ENCODE measurements at regions not wholly inside any gene's neighbourhood (a gene's known extent, or its start where the extent isn't known, plus 50 kb on each side); places are given as distances from the start of the nearest gene placed in this dataset.

- no peak for TF ChIP-seq CTCF (IDR thresholded peaks at IDR 0.05; ENCODE audit: extremely low read depth, insufficient read depth, missing control alignments)
- DNase-seq (ENCODE audit: low spot score) = no peak
- in situ Hi-C loops (cut with MboI; ENCODE audit: low pct_unique_long_range_greater_than_20kb, low sequenced_read_pairs, unreplicated experiment) = no loop called here
Observed at GRCh38 chr1:68370101-68370915, 79.4 kb downstream of the RPE65 start.

GRCh38 chr1:68366572-68366971, 83.2 kb downstream of the RPE65 start:
- no peak for DNase-seq (ENCODE audit: low spot score)
- TF ChIP-seq CTCF (IDR thresholded peaks at IDR 0.05; ENCODE audit: extremely low read depth, insufficient read depth, missing control alignments) = no peak
- in situ Hi-C loops (cut with MboI; ENCODE audit: low pct_unique_long_range_greater_than_20kb, low sequenced_read_pairs, unreplicated experiment) = no loop called here

GRCh38 chr1:68365709-68366382, 83.9 kb downstream of the RPE65 start:
- no peak for DNase-seq (ENCODE audit: low spot score)
- in situ Hi-C loops (cut with MboI; ENCODE audit: low pct_unique_long_range_greater_than_20kb, low sequenced_read_pairs, unreplicated experiment) = no loop called here

GRCh38 chr1:68363339-68363738, 86.4 kb downstream of the RPE65 start:
- TF ChIP-seq CTCF (IDR thresholded peaks at IDR 0.05; ENCODE audit: extremely low read depth, insufficient read depth, missing control alignments) = no peak
- in situ Hi-C loops (cut with MboI; ENCODE audit: low pct_unique_long_range_greater_than_20kb, low sequenced_read_pairs, unreplicated experiment) = no loop called here

More at GRCh38 chr1:68365709-68366382, 83.9 kb downstream of the RPE65 start:
- no peak for TF ChIP-seq CTCF (IDR thresholded peaks at IDR 0.05; ENCODE audit: extremely low read depth, insufficient read depth, missing control alignments)

GRCh38 chr1:68361346-68361910, 88.3 kb downstream of the RPE65 start:
- no peak for TF ChIP-seq CTCF (IDR thresholded peaks at IDR 0.05; ENCODE audit: extremely low read depth, insufficient read depth, missing control alignments)
- in situ Hi-C loops (cut with MboI; ENCODE audit: low pct_unique_long_range_greater_than_20kb, low sequenced_read_pairs, unreplicated experiment) = no loop called here

More at GRCh38 chr1:68363339-68363738, 86.4 kb downstream of the RPE65 start:
- DNase-seq (ENCODE audit: low spot score) = no peak

GRCh38 chr1:68359045-68359444, 90.7 kb downstream of the RPE65 start:
- no peak for DNase-seq (ENCODE audit: low spot score)
- no peak for TF ChIP-seq CTCF (IDR thresholded peaks at IDR 0.05; ENCODE audit: extremely low read depth, insufficient read depth, missing control alignments)
- in situ Hi-C loops (cut with MboI; ENCODE audit: low pct_unique_long_range_greater_than_20kb, low sequenced_read_pairs, unreplicated experiment) = no loop called here

More at GRCh38 chr1:68361346-68361910, 88.3 kb downstream of the RPE65 start:
- no peak for DNase-seq (ENCODE audit: low spot score)

All from GM13977 (cell line).